GM12865 (cell line): ENCODE measurements at regions not wholly inside any gene's neighbourhood (a gene's known extent, or its start where the extent isn't known, plus 50 kb on each side); places are given as distances from the start of the nearest gene placed in this dataset.

ENCODE experiments used
- DNase-seq: peaks from one replicate; pipeline ENCODE4 v3.0.0; 2010; ENCODE audit warnings: low read depth
- H3K4me3 ChIP-seq: 2 replicates; pipeline ENCODE4 v1.5.1; 2011; ENCODE audit warnings: mild to moderate bottlenecking, low read depth, low read length, control low read depth
- CTCF ChIP-seq: IDR thresholded peaks from 2 replicates; pipeline ENCODE4 v1.5.1; 2011; ENCODE audit warnings: low read length, control low read depth, low read depth, inconsistent platforms; ENCODE audit not compliant: insufficient read depth; ENCODE audit errors: missing control alignments

- no peak for TF ChIP-seq CTCF
- no peak overlapping the region for H3K4me3 ChIP-seq
- DNase-seq, result no peak
Measured at GRCh38 chrX:24410514-24411189, 50.2 kb downstream of the SUPT20HL1 start.

- no peak overlapping the region for H3K4me3 ChIP-seq
- no peak for TF ChIP-seq CTCF
- DNase-seq, result peak; percentile 17
Measured at GRCh38 chrX:24412637-24413363, 52.3 kb upstream of the PDK3 start.
